ENCODE measurements at regions not wholly inside any gene's neighbourhood (a gene's known extent, or its start where the extent isn't known, plus 50 kb on each side); places are given as distances from the start of the nearest gene placed in this dataset.
A peak's percentile ranks its signal among the peaks of the same experiment; 100 is the strongest.
"Not testable (repeated sequence)": the region's sequence is repeated elsewhere in the genome, so short reads cannot be mapped to it uniquely, and the experiment has no call there.

DNA sequence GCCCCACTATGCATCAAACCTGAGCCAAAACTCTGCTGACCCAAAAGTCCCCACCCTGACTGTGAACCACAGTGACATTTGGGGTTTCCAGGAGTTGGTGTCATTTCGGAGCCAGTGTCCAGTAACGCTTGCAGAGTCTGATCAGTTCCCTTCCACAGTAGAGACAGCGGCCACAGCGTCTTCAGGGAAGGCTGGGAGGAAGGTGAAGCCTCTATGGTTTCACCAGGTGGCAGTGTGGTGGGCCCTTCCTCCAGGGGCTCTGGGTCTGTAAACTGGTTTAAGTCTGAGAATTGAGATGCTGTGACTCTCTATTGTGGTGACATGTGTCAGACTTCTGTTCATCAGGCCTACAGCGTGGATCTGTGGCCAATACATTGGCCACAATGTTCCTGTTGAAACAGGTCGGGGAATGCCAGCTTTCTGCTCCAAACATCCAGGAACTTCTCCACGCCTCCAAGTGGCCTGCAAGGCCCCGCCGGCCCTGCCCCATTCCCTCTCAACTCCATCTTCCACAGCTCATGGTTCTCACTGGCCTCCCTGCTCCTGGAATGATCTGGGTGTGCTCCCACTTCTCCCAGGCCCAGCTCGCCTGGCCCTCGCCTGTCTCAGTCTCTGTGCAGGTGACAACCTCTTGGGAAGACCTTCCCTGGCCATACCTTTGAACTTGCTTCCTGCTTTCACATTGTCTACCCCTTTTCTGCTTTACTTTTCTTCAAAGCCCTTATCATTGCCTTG, 124.5 kb upstream of the FAM20C start:
- DNase-seq = no peak

GRCh38 chr7:68629-69028, 123.7 kb upstream of the FAM20C start:
- DNase-seq = no peak

DNA sequence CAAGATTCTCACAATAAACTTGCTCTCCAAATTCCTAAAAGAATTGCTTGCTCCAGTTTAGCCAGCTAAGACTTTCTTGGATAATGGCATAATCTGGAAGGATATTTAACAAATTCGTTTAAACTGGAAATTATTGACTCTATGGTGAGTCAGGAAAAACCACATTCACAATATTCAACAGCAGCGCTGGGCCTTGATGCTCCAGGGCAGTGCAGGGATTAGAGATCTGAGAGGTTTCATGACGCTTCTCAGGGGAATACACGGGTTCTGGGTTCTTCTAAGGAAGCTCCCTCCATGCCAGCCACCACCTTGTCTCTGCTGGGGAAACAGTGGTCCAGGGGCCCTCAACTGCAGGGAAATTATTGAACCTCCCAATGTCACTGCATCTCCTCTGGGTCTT, 123.3 kb upstream of the FAM20C start:
- not testable (repeated sequence) for DNase-seq

DNA sequence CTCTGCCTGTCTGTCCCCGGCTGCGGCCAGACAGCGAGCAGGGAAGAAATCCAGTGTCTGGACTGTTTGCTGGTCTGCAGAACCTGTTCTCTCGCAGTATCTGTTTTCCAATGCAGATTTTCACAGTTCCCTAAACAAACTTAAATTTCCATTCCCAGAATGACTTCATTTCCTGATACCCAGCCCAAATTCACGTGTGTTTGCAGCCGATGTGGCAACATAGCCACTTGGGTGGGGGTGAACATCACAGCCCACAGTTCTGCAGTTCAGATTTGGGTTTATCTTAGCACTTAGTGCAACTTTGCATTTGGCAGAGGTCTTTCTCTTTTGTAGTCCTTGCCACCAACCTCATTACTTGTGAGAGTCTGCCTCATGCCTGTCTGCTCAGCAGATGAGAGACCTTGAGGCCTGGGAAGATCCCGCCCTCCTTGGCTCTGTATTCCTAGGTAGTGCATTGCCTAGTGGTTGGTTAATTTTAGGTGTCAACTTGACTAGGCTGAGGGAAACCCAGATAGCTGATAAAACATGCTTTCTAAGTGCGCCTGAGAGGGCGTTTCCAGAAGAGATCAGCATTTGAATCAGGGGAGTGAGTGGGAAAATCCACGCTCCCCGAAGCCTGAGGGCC, 122.8 kb upstream of the FAM20C start:
- DNase-seq = not testable (repeated sequence)

- DNase-seq = not testable (repeated sequence)
Observed at GRCh38 chr7:70207-70606, 122.2 kb upstream of the FAM20C start.

- DNase-seq = peak in 1 of 2 donors; percentile 25
Observed at GRCh38 chr7:70989-71388, 121.4 kb upstream of the FAM20C start.

GRCh38 chr7:72266-73057, 119.9 kb upstream of the FAM20C start:
- not testable (repeated sequence) for DNase-seq

GRCh38 chr7:73058-73331, 119.4 kb upstream of the FAM20C start:
- DNase-seq = not testable (repeated sequence)

- not testable (repeated sequence) for DNase-seq
Observed at GRCh38 chr7:74008-74540, 118.3 kb upstream of the FAM20C start.

DNA sequence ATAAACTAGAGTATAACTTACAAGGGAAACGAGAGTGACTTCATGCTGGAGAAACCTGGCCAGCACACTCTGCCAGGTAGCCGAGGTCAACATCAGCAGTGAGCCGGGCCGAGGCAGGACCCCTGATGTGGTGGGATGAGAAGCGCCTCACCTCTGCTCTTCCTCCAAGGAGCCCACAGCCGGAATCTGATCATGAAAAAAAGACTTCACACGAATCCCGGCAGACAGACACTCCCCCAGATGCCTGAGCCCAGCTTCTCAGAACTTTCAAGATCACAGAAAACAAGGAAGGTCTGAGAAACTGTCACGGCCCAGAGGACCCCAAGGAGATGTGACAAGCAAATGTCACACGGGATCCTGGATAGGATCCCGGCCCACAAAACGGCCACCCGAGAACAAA, 116.9 kb upstream of the FAM20C start:
- not testable (repeated sequence) for DNase-seq

GRCh38 chr7:76202-76601, 116.2 kb upstream of the FAM20C start:
- DNase-seq = not testable (repeated sequence)

GRCh38 chr7:76829-77395, 115.5 kb upstream of the FAM20C start:
- DNase-seq = not testable (repeated sequence)

DNA sequence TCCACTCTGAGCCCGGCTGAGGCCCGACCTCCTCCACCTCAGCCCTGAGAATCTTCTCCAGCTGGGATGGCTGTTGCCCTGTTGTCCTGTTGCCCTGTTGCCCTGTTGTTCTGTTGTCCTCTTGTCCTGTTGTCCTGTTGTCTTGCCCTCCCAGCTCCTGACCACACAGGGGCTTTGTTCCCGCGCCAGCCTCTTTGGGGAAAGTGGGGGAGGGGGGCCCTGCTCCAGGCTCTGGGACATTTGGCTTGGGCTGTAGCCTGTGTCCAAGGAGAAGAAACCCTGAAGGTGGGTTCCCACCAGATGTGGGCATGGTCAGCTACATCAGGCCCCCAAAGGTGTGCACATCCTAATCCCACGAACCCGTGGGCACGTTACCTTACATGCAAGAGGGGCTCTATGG, 113.5 kb upstream of the FAM20C start:
- DNase-seq = not testable (repeated sequence)

DNA sequence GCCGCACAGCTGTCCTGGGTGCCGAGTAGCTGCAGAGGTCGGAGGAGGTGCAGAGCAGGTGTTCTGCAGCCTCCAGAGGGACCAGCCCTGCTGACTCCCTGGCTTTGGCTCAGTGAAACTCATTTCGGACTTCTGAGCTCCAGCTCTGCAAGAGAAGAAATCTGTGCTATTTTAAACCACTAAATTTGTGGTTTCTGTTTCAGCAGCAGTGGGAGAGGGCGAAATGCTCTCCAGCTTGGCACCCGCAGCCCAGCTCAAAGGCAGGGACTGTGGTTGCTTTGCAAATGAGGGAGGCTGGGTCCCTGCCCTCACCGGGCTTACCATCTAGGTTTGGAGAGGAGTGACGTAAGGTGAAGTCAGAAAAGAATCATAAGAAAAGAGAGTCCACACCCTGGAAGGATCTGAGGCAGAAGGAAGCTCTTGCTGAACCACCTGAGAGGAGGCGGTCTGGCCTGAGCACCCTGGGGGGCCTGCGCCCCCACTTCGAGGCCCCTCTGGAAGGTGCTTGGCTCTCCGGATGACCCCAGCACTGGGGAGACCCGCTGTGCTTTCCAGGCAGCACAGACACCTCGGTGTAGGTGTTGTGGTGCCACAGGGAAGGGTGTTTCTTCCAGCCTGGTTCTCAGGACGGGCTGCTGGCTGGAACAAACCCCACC, 112.8 kb upstream of the FAM20C start:
- DNase-seq = not testable (repeated sequence)

DNA sequence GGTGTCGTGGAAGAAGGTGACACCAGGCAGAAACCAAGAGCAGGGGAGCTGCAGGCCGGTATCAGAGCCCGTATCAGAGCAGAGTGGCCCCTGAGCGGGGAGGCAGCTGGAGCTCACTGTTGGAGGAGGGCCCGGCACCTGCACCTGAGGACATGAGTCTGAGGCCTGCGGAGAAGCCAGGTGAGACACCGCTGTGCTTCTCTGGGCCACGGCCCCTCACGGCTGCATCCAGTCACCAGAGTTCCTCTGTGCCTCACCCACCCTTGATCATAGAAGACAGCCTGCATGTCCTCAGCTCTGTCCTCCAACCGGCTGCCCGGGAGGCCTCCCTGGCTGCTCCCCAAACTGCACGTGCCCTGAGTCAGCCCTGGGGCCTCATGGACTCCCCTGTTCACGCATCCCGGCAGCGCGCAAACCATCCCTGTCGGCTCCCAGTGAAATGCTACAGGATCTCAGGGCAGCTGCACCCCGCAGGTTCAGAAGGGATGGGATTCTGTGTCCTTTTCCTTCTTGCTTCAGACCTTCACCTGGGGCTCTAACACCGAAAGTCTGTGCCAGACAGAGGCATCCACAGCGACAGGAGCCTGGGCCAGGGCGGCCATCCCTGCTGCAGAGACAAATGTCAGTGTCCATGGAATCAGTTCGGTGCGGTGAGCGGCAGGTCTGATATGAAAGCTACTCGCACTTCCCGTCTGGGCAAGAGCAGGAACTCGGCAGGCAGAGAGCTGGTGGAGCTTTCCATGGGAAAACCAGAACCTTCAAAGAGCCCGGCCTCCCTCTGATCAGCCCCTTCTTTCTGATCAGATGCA, 111.9 kb upstream of the FAM20C start:
- DNase-seq = no peak

DNA sequence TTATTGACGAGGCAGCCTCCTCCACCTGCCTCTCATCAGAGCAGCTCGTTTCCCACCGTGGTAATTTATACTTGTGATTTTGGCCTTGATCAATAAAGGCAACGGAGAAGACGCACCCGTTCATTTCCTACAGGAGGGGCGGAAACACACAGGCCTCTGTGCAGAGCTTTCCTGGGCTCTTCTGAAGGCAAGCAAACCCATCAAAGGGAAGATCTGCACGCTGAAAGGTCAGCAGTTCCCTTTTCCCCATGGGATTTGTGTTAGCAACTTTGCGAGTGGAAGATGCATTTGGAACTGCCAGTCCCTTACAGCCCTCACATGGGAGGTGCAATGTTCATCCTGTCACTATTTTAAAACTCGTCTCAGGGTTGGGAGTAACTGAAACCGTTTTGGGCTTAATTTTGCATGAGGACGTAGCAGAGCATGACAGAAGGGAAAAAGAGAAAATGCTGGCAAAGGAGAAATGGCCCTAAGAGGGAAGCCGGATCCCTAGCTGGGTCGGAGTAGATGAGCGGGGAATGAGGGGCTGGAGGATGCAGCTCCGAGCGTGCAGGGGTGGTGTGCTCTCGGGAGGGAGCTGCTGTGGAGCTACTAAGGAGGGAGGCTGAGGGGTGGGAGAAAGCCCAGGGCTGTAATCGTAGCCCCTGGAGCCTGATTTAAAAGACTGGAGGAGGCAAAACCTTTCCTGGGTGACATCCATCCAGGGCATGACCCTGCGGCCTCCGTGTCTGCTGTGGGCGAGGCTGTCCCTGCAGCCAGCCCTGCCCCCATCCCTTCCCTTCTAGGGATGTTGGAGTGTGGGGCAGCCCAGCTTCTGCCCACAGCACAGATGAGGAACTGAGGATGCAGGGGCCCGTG, 111.1 kb upstream of the FAM20C start:
- no peak for DNase-seq

DNA sequence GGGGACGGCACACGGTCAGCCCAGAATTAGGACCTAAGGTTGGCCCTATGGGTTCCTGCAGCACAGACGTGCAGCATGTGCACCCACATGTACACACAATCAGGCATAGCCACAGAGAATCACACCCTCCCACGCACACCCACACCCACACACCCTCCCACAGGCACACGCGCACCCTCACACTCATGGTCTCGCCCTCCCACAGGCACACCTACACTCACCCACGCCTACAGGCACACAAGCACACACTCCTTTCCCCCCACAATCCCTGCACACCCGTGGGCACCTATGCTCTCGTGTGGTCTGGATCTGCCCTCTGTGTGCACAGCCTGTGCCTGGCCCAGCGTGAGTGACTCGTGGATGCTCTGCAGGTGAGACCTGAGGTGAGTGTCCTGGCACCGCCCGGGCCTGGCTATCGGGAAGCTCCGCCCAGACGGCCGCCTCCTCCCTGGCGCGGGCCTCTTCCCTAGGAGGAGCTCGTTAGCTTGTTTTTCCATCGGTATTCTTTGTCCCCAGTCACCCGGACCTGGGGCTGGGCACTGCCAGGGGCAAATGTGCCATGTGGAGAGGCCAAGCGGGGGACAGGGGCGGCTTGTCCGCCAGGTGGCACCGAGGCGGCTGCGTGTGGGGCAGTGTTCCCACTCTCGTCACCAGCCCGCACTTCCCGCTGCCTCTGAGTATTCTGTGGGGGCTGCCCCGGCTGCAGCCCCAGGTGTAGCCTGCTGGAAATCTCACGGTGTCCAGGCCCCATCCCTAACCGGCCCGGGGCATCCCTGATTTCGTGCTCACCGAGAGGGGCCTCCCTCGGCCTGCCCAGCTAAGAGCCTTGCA, 110.2 kb upstream of the FAM20C start:
- DNase-seq = no peak

- no peak for DNase-seq
Observed at GRCh38 chr7:82757-83155, 109.6 kb upstream of the FAM20C start.

DNA sequence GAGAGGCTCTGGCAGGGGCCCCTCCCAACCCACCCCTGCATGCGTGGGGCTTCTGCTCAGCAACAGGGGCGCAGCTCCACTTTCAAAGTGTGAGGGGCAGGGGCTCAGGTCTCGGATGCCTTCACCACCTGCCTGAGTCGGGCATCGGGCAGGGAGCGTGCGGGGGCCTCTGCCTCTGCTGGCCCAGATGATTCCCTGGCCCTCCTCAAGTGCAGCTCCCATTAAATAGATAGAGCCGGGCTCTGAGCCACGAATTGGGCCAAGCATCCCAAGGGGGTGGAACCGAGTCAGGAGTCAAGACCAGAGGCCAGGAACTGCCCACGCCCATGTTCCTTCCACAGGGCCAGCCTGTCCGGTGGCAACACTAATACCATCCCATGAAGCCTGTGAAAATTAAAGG, 108.9 kb upstream of the FAM20C start:
- no peak for DNase-seq
